DMS53 treated with DMSO at 0.1 percent for 48 hours (cell line): ENCODE measurements at regions not wholly inside any gene's neighbourhood (a gene's known extent, or its start where the extent isn't known, plus 50 kb on each side); places are given as distances from the start of the nearest gene placed in this dataset.
"Not testable (repeated sequence)": the region's sequence is repeated elsewhere in the genome, so short reads cannot be mapped to it uniquely, and the experiment has no call there.

ENCODE experiments used
- DNase-seq: peaks from one replicate; lab custom pipeline; 2025; ENCODE audit not compliant: unreplicated experiment; lab: John Stamatoyannopoulos, UW

GRCh38 chr3:104066658-104067057 is 1300.1 kb upstream of the ALCAM start:
- no peak for DNase-seq

- DNase-seq: no peak
Measured at GRCh38 chr3:104069114-104069513, 1297.6 kb upstream of the ALCAM start.

GRCh38 chr3:104070906-104071305 is 1295.8 kb upstream of the ALCAM start:
- DNase-seq: no peak

- no peak for DNase-seq
Measured at GRCh38 chr3:104080088-104080626, 1286.6 kb upstream of the ALCAM start.

DNA sequence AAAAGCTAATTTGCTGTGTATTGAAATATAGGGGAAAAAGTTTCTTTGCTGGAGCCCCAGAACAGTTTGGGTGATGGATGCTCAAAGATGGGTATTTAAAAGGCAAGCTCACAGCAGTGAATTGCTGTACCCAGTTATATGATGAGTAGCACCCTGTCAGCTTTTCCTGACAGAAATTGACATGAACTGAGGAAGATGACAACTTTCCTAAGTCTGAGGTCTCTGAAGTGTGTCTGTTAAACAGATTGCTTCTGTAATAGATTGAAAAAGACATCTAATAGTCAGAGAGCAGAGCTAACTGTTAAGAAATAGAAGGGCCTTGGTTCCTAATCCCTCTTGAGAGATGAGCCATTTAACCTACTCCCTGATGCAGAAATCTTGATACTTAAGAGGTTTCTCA is 1278.0 kb upstream of the ALCAM start:
- no peak for DNase-seq

GRCh38 chr3:104089987-104090386 is 1276.7 kb upstream of the ALCAM start:
- not testable (repeated sequence) for DNase-seq

DNA sequence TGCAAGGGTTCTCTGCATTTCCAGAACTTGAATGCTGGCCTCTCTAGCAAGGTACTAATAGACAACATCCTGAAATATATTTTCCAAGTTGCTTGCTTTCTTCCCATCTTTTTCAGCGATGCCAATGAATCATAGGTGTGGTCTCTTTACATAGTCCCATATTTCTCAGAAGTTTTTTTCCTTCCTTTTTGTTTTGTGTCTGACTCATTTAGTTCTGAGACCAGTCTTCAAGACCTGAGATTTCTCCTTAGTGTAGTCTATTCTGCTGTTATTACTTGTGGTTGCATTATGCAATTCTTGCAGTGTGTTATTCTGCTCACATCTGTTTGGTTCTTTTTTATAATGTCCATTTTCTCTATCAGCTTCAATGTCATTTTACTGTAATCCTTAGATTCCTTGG is 1265.0 kb upstream of the ALCAM start:
- DNase-seq: no peak

- DNase-seq: peak; percentile 42
Measured at GRCh38 chr3:104102386-104102785, 1264.3 kb upstream of the ALCAM start.

GRCh38 chr3:104106276-104106675 is 1260.4 kb upstream of the ALCAM start:
- DNase-seq: no peak

- DNase-seq: no peak
Measured at GRCh38 chr3:104108522-104108921, 1258.2 kb upstream of the ALCAM start.

DNA sequence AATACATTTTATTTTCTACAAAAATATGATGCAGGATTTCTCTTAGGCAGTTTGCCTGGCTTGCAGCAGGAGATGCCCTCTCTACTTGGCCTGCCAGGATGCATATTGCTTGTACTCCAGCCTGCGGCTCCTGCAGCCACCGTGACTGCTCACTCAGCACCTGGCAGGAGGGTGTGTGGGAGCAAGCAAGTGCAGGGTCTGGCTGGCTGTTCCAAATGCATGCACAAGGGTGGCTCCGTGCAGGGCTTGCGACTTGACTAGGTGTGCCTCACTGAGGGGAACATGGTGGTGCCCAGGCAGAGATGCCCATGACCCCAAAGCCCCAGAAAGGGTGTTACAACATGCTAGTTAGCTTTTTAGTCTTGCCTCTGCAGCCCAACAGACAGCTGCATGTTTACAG is 1240.2 kb upstream of the ALCAM start:
- DNase-seq: no peak

GRCh38 chr3:104126864-104127553 is 1239.7 kb upstream of the ALCAM start:
- no peak for DNase-seq

GRCh38 chr3:104127830-104128229 is 1238.9 kb upstream of the ALCAM start:
- no peak for DNase-seq

- DNase-seq: no peak
Measured at GRCh38 chr3:104132566-104133403, 1233.9 kb upstream of the ALCAM start.

- DNase-seq: no peak
Measured at GRCh38 chr3:104133630-104134029, 1233.1 kb upstream of the ALCAM start.

DNA sequence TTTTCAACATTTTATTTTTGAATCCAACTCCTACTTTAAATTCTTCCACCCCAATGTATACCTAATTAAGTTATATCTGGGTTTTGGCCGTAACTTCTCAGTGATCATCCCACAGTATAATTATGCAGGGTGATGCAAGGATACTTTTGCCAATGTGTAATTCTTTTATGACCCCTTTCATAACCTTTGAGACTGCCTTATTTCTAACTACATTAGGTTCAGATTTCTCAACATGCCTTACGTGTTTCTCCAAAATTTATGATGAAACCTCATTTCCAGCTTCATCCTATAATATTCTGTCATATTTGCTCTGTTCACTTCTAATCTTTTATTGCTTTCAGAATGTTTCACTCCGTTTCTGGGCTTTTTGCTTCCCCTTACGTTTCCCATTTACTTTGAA is 1229.6 kb upstream of the ALCAM start:
- no peak for DNase-seq

GRCh38 chr3:104145164-104145563 is 1221.5 kb upstream of the ALCAM start:
- no peak for DNase-seq

- DNase-seq: no peak
Measured at GRCh38 chr3:104149154-104149553, 1217.6 kb upstream of the ALCAM start.

GRCh38 chr3:104150724-104151123 is 1216.0 kb upstream of the ALCAM start:
- DNase-seq: no peak

DNA sequence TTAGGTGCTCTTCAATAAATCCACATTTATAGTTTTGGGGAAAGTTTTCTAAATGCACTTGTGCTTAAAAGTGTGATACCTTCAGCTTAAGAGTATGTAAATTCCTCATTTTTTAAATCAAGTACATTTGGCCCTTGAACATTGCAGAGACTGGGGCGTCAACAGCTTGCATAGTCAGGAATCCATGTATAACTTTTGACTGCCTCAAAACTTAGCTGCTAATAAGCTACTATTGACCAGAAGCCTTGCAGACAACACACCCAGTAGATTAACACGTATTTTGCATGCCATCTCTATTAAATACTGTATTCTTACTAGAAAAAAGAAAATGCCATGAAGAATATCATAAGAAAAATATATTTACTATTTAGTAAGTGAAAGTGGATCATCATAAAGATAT is 1211.8 kb upstream of the ALCAM start:
- DNase-seq: no peak

DNA sequence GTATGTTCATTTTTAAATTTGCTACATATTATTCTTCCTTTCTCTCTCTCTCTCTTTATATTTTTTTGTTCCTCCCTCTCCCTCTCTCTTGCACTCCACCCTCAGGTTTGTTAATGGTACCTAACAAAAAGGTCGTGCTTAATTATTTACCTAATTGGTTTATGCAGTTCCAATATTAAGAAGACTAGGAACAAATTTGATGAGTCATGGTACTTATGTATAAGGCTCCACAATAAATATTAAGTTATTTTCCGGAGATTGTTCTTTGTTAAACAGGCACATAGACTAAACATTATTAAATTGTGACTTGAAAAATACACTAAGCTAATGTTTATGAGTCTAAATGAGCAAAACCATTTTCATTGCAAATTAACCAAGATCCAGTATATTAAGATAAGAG is 1200.8 kb upstream of the ALCAM start:
- DNase-seq: no peak

DNA sequence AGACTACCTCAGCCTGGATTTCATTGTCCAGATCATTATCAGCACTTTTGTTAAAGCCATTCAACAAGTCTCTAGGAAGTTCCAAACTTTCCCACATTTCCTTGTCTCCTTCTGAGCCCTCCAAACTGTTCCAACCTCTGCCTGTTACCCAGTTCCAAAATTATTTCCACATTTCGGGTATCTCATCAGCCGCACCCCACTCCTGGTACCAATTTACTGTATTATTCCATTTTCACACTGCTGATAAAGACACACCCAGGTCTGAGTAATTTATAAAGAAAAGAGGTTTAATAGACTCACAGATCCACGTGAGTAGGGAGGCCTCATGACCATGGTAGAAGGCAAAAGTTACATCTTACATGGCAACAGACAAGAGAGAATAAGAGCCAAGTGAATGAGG is 1198.3 kb upstream of the ALCAM start:
- DNase-seq: no peak
